ENCODE measurements at regions not wholly inside any gene's neighbourhood (a gene's known extent, or its start where the extent isn't known, plus 50 kb on each side); places are given as distances from the start of the nearest gene placed in this dataset.

DNA sequence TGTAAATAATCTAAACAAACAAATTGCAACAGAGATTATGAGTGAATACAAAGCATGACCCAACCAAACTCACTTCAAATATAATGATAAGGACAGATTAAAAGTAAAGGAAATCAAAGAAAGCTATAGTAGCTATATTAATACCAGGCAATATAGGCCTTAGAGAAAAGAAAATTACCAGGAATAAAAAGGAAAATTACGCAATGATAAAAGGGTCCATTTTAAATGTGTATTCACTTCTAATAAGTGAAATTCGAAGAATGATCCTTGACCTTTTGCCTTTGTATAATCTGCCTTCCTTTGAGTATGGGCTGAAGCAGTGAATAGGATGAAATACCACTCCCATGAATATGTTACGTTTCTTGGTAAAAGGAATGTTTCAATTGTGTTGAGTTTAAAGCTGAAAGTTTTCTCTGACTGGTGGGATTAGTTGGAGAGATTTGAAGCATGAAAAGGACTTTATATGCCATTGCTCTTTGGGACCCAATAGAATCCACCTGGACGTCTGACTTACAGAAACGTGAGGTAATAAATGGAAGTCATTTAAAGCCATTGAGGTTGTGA, 91.9 kb upstream of the HMGCLL1 start:
- Histone ChIP-seq H3K4me1 (ENCODE audit: insufficient read depth, poor library complexity, severe bottlenecking) (no peaks in the 10 kb centered on the region), H3K9me3 (ENCODE audit: severe bottlenecking) (no peaks in the 10 kb centered on the region), H3K27me3 (ENCODE audit: insufficient read depth, poor library complexity, severe bottlenecking) (no peaks in the 10 kb centered on the region), H3K27ac (ENCODE audit: poor library complexity, severe bottlenecking) (no peak overlapping the region), H3K4me3 (ENCODE audit: severe bottlenecking) (no peak overlapping the region), H3K36me3 (ENCODE audit: low read depth) (no peaks in the 10 kb centered on the region)
- no peak for DNase-seq (ENCODE audit: low spot score)
- ATAC-seq (ENCODE audit: low read depth): no peak
- TF ChIP-seq, protein P1, sequence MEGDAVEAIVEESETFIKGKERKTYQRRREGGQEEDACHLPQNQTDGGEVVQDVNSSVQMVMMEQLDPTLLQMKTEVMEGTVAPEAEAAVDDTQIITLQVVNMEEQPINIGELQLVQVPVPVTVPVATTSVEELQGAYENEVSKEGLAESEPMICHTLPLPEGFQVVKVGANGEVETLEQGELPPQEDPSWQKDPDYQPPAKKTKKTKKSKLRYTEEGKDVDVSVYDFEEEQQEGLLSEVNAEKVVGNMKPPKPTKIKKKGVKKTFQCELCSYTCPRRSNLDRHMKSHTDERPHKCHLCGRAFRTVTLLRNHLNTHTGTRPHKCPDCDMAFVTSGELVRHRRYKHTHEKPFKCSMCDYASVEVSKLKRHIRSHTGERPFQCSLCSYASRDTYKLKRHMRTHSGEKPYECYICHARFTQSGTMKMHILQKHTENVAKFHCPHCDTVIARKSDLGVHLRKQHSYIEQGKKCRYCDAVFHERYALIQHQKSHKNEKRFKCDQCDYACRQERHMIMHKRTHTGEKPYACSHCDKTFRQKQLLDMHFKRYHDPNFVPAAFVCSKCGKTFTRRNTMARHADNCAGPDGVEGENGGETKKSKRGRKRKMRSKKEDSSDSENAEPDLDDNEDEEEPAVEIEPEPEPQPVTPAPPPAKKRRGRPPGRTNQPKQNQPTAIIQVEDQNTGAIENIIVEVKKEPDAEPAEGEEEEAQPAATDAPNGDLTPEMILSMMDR (IDR thresholded peaks at IDR 0.05; ENCODE audit: poor library complexity, severe bottlenecking): no peak

DNA sequence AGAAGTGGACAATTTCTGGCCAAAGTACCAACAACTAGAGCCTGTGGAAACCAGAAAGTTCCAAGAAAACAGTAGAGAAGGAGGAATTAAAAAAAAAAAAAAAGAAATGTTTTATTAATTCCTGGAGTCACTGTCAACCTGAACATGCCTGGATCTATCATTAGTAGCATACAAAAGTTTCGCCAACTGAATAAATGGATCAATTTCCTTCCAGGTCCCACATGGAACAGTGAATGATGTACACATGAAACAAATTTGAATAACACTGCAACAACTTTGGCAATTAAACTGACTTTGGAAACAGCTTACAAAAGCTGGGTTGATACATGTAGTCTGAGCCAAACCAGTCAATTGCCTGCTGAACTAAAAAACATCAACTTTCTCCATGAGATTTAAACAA, 90.0 kb upstream of the HMGCLL1 start:
- Histone ChIP-seq H3K36me3 (ENCODE audit: low read depth) (no peaks in the 10 kb centered on the region), H3K9me3 (ENCODE audit: severe bottlenecking) (no peaks in the 10 kb centered on the region), H3K27ac (ENCODE audit: poor library complexity, severe bottlenecking) (no peak overlapping the region), H3K27me3 (ENCODE audit: insufficient read depth, poor library complexity, severe bottlenecking) (no peaks in the 10 kb centered on the region), H3K4me3 (ENCODE audit: severe bottlenecking) (no peak overlapping the region), H3K4me1 (ENCODE audit: insufficient read depth, poor library complexity, severe bottlenecking) (peaks cover 5% of the 10 kb centered on the region)
- DNase-seq (ENCODE audit: low spot score): no peak
- TF ChIP-seq, protein P1 (IDR thresholded peaks at IDR 0.05; ENCODE audit: poor library complexity, severe bottlenecking): no peak
- no peak for ATAC-seq (ENCODE audit: low read depth)

DNA sequence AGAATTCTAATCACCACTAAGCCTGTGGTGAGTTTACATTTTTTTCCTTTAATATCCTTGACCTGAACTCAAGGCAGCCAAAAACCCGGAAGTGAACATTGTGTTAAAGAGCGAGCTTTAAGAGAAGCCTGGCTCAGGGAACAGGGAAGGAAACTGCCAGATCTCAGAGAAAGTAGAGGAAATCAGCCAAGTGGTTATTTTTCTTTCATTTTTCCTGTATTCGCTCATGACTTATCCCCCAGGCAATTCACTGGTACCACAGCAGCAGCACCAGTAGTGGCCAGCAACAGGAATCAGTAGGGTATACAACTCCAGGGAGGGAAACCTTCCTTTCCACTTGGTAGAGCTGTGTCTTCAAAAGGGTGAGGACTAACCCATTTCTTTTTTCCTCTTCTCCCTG, 89.6 kb upstream of the HMGCLL1 start:
- Histone ChIP-seq H3K27me3 (ENCODE audit: insufficient read depth, poor library complexity, severe bottlenecking) (no peaks in the 10 kb centered on the region), H3K4me3 (ENCODE audit: severe bottlenecking) (no peak overlapping the region), H3K36me3 (ENCODE audit: low read depth) (no peaks in the 10 kb centered on the region), H3K9me3 (ENCODE audit: severe bottlenecking) (no peaks in the 10 kb centered on the region), H3K27ac (ENCODE audit: poor library complexity, severe bottlenecking) (no peak overlapping the region), H3K4me1 (ENCODE audit: insufficient read depth, poor library complexity, severe bottlenecking) (peaks cover 5% of the 10 kb centered on the region)
- DNase-seq (ENCODE audit: low spot score) (no peak), ATAC-seq (ENCODE audit: low read depth) (no peak)
- TF ChIP-seq, protein P1 (IDR thresholded peaks at IDR 0.05; ENCODE audit: poor library complexity, severe bottlenecking): no peak

DNA sequence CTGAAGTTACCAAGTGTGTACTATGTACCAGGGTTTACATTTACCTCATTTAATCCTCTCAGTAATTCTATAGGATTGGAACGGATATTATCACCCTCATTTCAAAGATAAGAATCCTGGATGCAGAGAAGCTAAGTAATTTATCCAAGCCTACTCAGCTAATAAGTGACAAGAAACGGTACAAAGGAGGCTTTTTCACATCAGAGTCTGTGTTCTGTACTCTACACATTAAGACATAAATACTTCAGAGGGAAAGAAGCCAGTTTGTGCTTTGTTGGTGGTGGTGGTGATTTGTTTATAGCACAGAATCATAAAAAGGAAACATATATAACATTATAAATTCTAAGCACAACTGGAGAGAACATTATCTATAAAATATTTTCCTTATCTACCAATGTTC, 88.3 kb upstream of the HMGCLL1 start:
- TF ChIP-seq, protein P1 (IDR thresholded peaks at IDR 0.05; ENCODE audit: poor library complexity, severe bottlenecking): no peak
- H3K27me3 ChIP-seq (ENCODE audit: insufficient read depth, poor library complexity, severe bottlenecking): no peaks in the 10 kb centered on the region
- no peak for DNase-seq (ENCODE audit: low spot score)
- H3K9me3 ChIP-seq (ENCODE audit: severe bottlenecking): no peaks in the 10 kb centered on the region
- no peaks in the 10 kb centered on the region for H3K36me3 ChIP-seq (ENCODE audit: low read depth)
- no peak for ATAC-seq (ENCODE audit: low read depth)
- no peak overlapping the region for H3K4me3 ChIP-seq (ENCODE audit: severe bottlenecking)
- no peak overlapping the region for H3K27ac ChIP-seq (ENCODE audit: poor library complexity, severe bottlenecking)
- H3K4me1 ChIP-seq (ENCODE audit: insufficient read depth, poor library complexity, severe bottlenecking): peaks cover 5% of the 10 kb centered on the region

DNA sequence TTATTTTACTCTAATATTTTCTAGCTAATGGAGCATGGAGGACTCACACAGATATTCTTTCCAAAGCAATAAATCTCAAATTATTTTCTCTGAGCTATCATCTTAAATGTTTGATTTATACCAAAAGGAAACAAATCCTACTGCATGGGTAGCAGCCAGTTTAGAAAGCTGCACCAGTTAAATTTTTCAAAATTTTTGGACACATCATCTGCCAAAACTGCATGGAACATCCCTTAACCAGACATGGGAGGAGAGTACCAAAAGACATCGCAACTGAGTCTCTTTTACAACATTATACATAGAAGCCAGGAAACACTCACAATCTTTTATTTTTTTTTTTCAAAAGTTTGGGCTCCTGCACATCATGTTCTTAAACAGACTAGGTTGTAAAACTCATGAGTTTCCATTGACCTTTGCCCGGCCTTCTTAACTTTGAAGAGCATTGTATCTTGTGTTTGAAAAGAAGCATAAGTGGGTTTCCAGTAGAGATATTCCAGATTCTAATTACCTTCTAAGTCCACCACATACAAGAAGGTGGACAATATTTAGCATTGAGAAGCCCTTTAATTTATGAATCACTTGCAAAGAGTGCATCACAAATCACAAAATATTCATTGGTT, 87.7 kb upstream of the HMGCLL1 start:
- no peaks in the 10 kb centered on the region for H3K36me3 ChIP-seq (ENCODE audit: low read depth)
- DNase-seq (ENCODE audit: low spot score) (no peak), ATAC-seq (ENCODE audit: low read depth) (no peak)
- H3K27me3 ChIP-seq (ENCODE audit: insufficient read depth, poor library complexity, severe bottlenecking): no peaks in the 10 kb centered on the region
- no peak overlapping the region for H3K27ac ChIP-seq (ENCODE audit: poor library complexity, severe bottlenecking)
- no peak overlapping the region for H3K4me3 ChIP-seq (ENCODE audit: severe bottlenecking)
- H3K9me3 ChIP-seq (ENCODE audit: severe bottlenecking): no peaks in the 10 kb centered on the region
- TF ChIP-seq, protein P1 (IDR thresholded peaks at IDR 0.05; ENCODE audit: poor library complexity, severe bottlenecking): no peak
- peaks cover 5% of the 10 kb centered on the region for H3K4me1 ChIP-seq (ENCODE audit: insufficient read depth, poor library complexity, severe bottlenecking)
